ENCODE measurements at regions not wholly inside any gene's neighbourhood (a gene's known extent, or its start where the extent isn't known, plus 50 kb on each side); places are given as distances from the start of the nearest gene placed in this dataset.

GRCh38 chr11:36953976-36954375, 355.9 kb upstream of the RAG2 start:
- no peak overlapping the region for H3K27ac Mint-ChIP-seq
- no peaks in the 10 kb centered on the region for H3K4me1 Mint-ChIP-seq
- no peaks in the 10 kb centered on the region for H3K36me3 Mint-ChIP-seq
- no peak for DNase-seq
- peaks cover 0 to 14% (median 4%) of the 10 kb centered on the region in 6 donors for H3K9me3 Mint-ChIP-seq
- H3K4me3 Mint-ChIP-seq = no peak overlapping the region
- H3K27me3 Mint-ChIP-seq (ENCODE audit: low read depth in 3 of 3) = no peaks in the 10 kb centered on the region

GRCh38 chr11:36948460-36949127, 350.6 kb upstream of the RAG2 start:
- H3K4me1 Mint-ChIP-seq = no peaks in the 10 kb centered on the region
- no peaks in the 10 kb centered on the region for H3K36me3 Mint-ChIP-seq
- H3K4me3 Mint-ChIP-seq = no peak overlapping the region
- peaks cover 0 to 8% (median 1%) of the 10 kb centered on the region in 6 donors for H3K9me3 Mint-ChIP-seq
- no peak overlapping the region for H3K27ac Mint-ChIP-seq
- H3K27me3 Mint-ChIP-seq (ENCODE audit: low read depth in 3 of 3) = no peaks in the 10 kb centered on the region
- no peak for DNase-seq

- no peak overlapping the region for H3K4me3 Mint-ChIP-seq
- DNase-seq = no peak
- H3K4me1 Mint-ChIP-seq = no peaks in the 10 kb centered on the region
- H3K9me3 Mint-ChIP-seq = peaks cover 0 to 8% (median 0%) of the 10 kb centered on the region in 6 donors
- no peaks in the 10 kb centered on the region for H3K27me3 Mint-ChIP-seq (ENCODE audit: low read depth in 3 of 3)
- no peak overlapping the region for H3K27ac Mint-ChIP-seq
- H3K36me3 Mint-ChIP-seq = no peaks in the 10 kb centered on the region
Measured at GRCh38 chr11:36945384-36945783, 347.3 kb upstream of the RAG2 start.

- H3K27ac Mint-ChIP-seq = no peak overlapping the region
- no peaks in the 10 kb centered on the region for H3K9me3 Mint-ChIP-seq
- H3K4me1 Mint-ChIP-seq = no peaks in the 10 kb centered on the region
- H3K36me3 Mint-ChIP-seq = no peaks in the 10 kb centered on the region
- no peak overlapping the region for H3K4me3 Mint-ChIP-seq
- no peak for DNase-seq
- peaks cover 0 to 7% (median 6%) of the 10 kb centered on the region in 3 donors for H3K27me3 Mint-ChIP-seq (ENCODE audit: low read depth in 3 of 3)
Measured at GRCh38 chr11:36933481-36933880, 335.4 kb upstream of the RAG2 start.

- Mint-ChIP-seq H3K9me3 (no peaks in the 10 kb centered on the region), H3K27ac (no peak overlapping the region), H3K27me3 (ENCODE audit: low read depth in 3 of 3) (peaks cover 0 to 5% (median 5%) of the 10 kb centered on the region in 3 donors), H3K4me1 (no peaks in the 10 kb centered on the region), H3K36me3 (no peaks in the 10 kb centered on the region), H3K4me3 (no peak overlapping the region)
- no peak for DNase-seq
Measured at GRCh38 chr11:36931139-36931538, 333.1 kb upstream of the RAG2 start.

GRCh38 chr11:36930256-36930655, 332.2 kb upstream of the RAG2 start:
- no peaks in the 10 kb centered on the region for H3K4me1 Mint-ChIP-seq
- peaks cover 0 to 5% (median 4%) of the 10 kb centered on the region in 3 donors for H3K27me3 Mint-ChIP-seq (ENCODE audit: low read depth in 3 of 3)
- no peaks in the 10 kb centered on the region for H3K36me3 Mint-ChIP-seq
- H3K9me3 Mint-ChIP-seq = no peaks in the 10 kb centered on the region
- H3K27ac Mint-ChIP-seq = no peak overlapping the region
- no peak for DNase-seq
- H3K4me3 Mint-ChIP-seq = no peak overlapping the region

GRCh38 chr11:36929401-36929800, 331.4 kb upstream of the RAG2 start:
- Mint-ChIP-seq H3K27ac (no peak overlapping the region), H3K9me3 (peaks cover 0 to 2% (median 0%) of the 10 kb centered on the region in 6 donors)

GRCh38 chr11:36928621-36929020, 330.6 kb upstream of the RAG2 start:
- no peak for DNase-seq
- Mint-ChIP-seq H3K36me3 (no peaks in the 10 kb centered on the region), H3K4me1 (no peaks in the 10 kb centered on the region), H3K27ac (no peak overlapping the region), H3K4me3 (no peak overlapping the region), H3K27me3 (ENCODE audit: low read depth in 3 of 3) (peaks cover 0 to 5% (median 3%) of the 10 kb centered on the region in 3 donors), H3K9me3 (peaks cover 0 to 2% (median 0%) of the 10 kb centered on the region in 6 donors)

More at GRCh38 chr11:36929401-36929800, 331.4 kb upstream of the RAG2 start:
- no peaks in the 10 kb centered on the region for H3K4me1 Mint-ChIP-seq
- H3K27me3 Mint-ChIP-seq (ENCODE audit: low read depth in 3 of 3) = peaks cover 0 to 5% (median 4%) of the 10 kb centered on the region in 3 donors
- no peak overlapping the region for H3K4me3 Mint-ChIP-seq
- no peak for DNase-seq
- H3K36me3 Mint-ChIP-seq = no peaks in the 10 kb centered on the region

GRCh38 chr11:36899800-36900199, 301.8 kb upstream of the RAG2 start:
- Mint-ChIP-seq H3K27ac (no peak overlapping the region), H3K9me3 (peaks cover 0 to 3% (median under 1%) of the 10 kb centered on the region in 6 donors), H3K27me3 (ENCODE audit: low read depth in 3 of 3) (no peaks in the 10 kb centered on the region), H3K36me3 (no peaks in the 10 kb centered on the region), H3K4me3 (no peak overlapping the region), H3K4me1 (no peaks in the 10 kb centered on the region)
- no peak for DNase-seq

- H3K4me3 Mint-ChIP-seq = no peak overlapping the region
- peaks cover 0 to 3% (median 0%) of the 10 kb centered on the region in 6 donors for H3K9me3 Mint-ChIP-seq
- H3K27me3 Mint-ChIP-seq (ENCODE audit: low read depth in 3 of 3) = peaks cover 0 to 3% (median 0%) of the 10 kb centered on the region in 3 donors
- H3K4me1 Mint-ChIP-seq = no peaks in the 10 kb centered on the region
- no peak overlapping the region for H3K27ac Mint-ChIP-seq
- DNase-seq = no peak
- H3K36me3 Mint-ChIP-seq = no peaks in the 10 kb centered on the region
Measured at GRCh38 chr11:36890841-36891240, 292.8 kb upstream of the RAG2 start.

- no peak overlapping the region for H3K4me3 Mint-ChIP-seq
- no peaks in the 10 kb centered on the region for H3K36me3 Mint-ChIP-seq
- DNase-seq = no peak
- peaks cover 0 to 3% (median 0%) of the 10 kb centered on the region in 3 donors for H3K27me3 Mint-ChIP-seq (ENCODE audit: low read depth in 3 of 3)
- peaks cover 0 to 3% (median 0%) of the 10 kb centered on the region in 6 donors for H3K9me3 Mint-ChIP-seq
- H3K4me1 Mint-ChIP-seq = no peaks in the 10 kb centered on the region
- H3K27ac Mint-ChIP-seq = no peak overlapping the region
Measured at GRCh38 chr11:36890121-36890679, 292.2 kb upstream of the RAG2 start.

- Mint-ChIP-seq H3K27ac (no peak overlapping the region), H3K4me3 (no peak overlapping the region), H3K36me3 (no peaks in the 10 kb centered on the region), H3K9me3 (peaks cover 0 to 8% (median 2%) of the 10 kb centered on the region in 6 donors), H3K4me1 (no peaks in the 10 kb centered on the region), H3K27me3 (ENCODE audit: low read depth in 3 of 3) (peaks cover 0 to 2% (median 0%) of the 10 kb centered on the region in 3 donors)
- DNase-seq = no peak
Measured at GRCh38 chr11:36885154-36885553, 287.1 kb upstream of the RAG2 start.

GRCh38 chr11:36878737-36879136, 280.7 kb upstream of the RAG2 start:
- DNase-seq = no peak
- H3K27ac Mint-ChIP-seq = no peak overlapping the region
- peaks cover 0 to 2% (median 1%) of the 10 kb centered on the region in 3 donors for H3K27me3 Mint-ChIP-seq (ENCODE audit: low read depth in 3 of 3)
- no peaks in the 10 kb centered on the region for H3K4me1 Mint-ChIP-seq
- H3K4me3 Mint-ChIP-seq = no peak overlapping the region
- H3K36me3 Mint-ChIP-seq = no peaks in the 10 kb centered on the region
- H3K9me3 Mint-ChIP-seq = peaks cover 0 to 8% (median 2%) of the 10 kb centered on the region in 6 donors

GRCh38 chr11:36877149-36877548, 279.1 kb upstream of the RAG2 start:
- H3K9me3 Mint-ChIP-seq = peaks cover 0 to 8% (median under 1%) of the 10 kb centered on the region in 6 donors
- no peaks in the 10 kb centered on the region for H3K4me1 Mint-ChIP-seq
- H3K27ac Mint-ChIP-seq = no peak overlapping the region
- peaks cover 0 to 2% (median 1%) of the 10 kb centered on the region in 3 donors for H3K27me3 Mint-ChIP-seq (ENCODE audit: low read depth in 3 of 3)
- no peaks in the 10 kb centered on the region for H3K36me3 Mint-ChIP-seq
- DNase-seq = no peak
- no peak overlapping the region for H3K4me3 Mint-ChIP-seq

Measured in immature natural killer cell (primary cell).